ENCODE measurements at regions not wholly inside any gene's neighbourhood (a gene's known extent, or its start where the extent isn't known, plus 50 kb on each side); places are given as distances from the start of the nearest gene placed in this dataset.

DNA sequence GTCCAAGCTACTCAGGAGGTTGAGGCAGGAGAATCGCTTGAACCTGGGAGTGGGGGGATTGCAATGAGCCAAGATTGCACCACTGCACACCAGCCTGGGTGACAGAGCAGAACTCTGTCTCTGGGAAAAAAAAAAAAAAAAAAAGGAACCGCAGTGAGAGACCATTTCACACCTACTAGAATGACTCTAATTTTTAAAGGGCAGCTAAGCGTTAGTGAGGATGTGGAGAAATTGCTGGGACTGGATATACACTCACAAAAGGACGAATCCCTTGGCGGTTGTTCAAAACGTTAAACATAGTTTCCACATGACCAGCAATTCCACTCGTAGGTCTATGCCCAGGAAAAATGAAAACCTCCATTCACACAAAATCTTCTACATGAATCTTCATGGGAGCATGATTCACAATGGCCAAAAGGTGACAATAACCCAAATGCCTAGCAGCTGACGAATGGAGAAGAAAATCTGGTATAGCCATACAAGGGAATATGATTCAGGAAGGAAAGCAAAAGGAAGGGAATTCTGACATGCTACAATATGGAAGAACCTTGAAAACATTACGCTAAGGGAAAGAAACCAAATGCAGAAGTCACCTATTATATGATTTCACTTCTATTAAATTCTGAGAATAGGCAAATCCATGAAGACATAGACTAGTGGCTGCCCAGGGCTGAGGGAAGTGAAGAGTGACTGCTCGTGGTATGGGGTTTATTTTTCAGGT, 127.0 kb downstream of the CHSY1 start:
- TF ChIP-seq, protein P1, sequence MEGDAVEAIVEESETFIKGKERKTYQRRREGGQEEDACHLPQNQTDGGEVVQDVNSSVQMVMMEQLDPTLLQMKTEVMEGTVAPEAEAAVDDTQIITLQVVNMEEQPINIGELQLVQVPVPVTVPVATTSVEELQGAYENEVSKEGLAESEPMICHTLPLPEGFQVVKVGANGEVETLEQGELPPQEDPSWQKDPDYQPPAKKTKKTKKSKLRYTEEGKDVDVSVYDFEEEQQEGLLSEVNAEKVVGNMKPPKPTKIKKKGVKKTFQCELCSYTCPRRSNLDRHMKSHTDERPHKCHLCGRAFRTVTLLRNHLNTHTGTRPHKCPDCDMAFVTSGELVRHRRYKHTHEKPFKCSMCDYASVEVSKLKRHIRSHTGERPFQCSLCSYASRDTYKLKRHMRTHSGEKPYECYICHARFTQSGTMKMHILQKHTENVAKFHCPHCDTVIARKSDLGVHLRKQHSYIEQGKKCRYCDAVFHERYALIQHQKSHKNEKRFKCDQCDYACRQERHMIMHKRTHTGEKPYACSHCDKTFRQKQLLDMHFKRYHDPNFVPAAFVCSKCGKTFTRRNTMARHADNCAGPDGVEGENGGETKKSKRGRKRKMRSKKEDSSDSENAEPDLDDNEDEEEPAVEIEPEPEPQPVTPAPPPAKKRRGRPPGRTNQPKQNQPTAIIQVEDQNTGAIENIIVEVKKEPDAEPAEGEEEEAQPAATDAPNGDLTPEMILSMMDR (IDR thresholded peaks at IDR 0.05; ENCODE audit: low read depth, low read length) = no peak
- TF ChIP-seq EZH2phosphoT487 (IDR thresholded peaks at IDR 0.05; ENCODE audit: low read depth) = no peak

Measured in OCI-LY3 (cell line).